ENCODE measurements at regions not wholly inside any gene's neighbourhood (a gene's known extent, or its start where the extent isn't known, plus 50 kb on each side); places are given as distances from the start of the nearest gene placed in this dataset.

DNA sequence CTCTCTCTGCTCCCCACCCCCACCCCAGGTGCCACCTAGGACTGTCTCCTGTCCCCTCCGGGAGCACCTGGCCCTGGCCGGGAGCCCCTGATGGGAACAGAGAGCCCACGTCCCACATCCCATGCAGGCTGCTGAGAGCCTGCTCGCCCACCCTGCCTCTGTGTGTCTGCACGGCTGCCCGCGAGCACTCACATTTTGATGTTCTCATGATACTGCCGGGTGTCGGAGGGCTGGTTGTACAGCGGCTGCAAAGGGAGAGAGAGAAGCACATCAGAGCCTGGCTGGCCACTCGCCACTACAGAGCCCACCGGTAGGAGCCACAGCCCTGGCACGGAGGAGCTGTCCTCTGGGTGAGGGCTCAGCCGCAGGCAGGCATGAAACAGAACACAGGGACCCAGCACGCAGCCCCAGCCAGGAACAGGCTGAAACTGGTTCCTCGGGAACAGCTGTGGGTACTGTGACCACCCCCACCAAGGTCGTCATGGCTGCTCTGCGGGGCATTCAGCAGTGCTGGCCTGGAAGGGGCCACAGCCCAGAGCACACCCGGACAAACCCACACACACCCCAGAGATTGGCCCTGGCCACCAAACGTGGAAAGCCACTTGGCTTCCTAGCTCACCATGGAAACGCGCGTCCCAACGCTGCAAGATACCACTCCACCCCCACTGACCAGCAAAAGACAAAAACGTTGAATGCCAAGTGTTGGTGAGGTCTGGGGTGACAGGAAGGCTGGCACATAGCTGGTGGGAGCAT, 117.6 kb downstream of the NCOR2 start:
- TF ChIP-seq, protein P1, sequence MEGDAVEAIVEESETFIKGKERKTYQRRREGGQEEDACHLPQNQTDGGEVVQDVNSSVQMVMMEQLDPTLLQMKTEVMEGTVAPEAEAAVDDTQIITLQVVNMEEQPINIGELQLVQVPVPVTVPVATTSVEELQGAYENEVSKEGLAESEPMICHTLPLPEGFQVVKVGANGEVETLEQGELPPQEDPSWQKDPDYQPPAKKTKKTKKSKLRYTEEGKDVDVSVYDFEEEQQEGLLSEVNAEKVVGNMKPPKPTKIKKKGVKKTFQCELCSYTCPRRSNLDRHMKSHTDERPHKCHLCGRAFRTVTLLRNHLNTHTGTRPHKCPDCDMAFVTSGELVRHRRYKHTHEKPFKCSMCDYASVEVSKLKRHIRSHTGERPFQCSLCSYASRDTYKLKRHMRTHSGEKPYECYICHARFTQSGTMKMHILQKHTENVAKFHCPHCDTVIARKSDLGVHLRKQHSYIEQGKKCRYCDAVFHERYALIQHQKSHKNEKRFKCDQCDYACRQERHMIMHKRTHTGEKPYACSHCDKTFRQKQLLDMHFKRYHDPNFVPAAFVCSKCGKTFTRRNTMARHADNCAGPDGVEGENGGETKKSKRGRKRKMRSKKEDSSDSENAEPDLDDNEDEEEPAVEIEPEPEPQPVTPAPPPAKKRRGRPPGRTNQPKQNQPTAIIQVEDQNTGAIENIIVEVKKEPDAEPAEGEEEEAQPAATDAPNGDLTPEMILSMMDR (IDR thresholded peaks at IDR 0.05), result no peak
- TF ChIP-seq POLR2A (IDR thresholded peaks at IDR 0.05), result no peak
